ENCODE measurements at regions not wholly inside any gene's neighbourhood (a gene's known extent, or its start where the extent isn't known, plus 50 kb on each side); places are given as distances from the start of the nearest gene placed in this dataset.
A peak's percentile ranks its signal among the peaks of the same experiment; 100 is the strongest.
"Not testable (repeated sequence)": the region's sequence is repeated elsewhere in the genome, so short reads cannot be mapped to it uniquely, and the experiment has no call there.

DNA sequence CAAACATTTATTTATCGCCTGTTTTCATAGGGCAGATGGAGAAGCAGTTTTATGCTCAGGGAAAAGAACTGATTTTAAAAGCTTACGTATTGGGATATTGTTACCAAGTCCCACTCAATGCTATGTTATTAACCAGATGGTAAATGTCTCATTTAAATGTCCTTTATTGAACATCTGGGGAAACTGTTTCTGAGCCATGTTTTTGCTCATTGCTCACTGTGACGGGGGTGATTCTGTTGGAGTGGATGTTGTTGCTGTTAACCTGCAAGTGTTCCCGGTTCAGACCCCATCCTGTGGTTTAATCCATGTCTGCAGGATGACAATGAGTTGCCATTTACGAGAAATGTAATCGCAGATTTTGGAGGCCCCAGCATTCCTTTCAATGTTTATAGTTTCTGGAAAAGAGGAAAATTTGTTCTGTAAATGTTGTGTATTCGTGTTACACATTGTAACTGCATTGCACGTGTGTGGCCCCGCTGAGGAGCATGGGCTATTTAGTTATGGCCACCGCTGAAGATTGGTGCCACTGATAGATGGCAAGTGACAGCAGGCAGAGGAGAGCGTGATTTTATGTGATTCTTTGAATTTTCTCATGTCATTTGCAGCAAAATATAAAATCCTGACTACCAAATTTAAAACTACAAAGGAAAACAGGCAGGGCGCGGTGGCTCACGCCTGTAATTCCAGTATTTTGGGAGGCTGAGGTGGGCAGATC is 174.8 kb upstream of the COPS8 start:
- DNase-seq = no peak

DNA sequence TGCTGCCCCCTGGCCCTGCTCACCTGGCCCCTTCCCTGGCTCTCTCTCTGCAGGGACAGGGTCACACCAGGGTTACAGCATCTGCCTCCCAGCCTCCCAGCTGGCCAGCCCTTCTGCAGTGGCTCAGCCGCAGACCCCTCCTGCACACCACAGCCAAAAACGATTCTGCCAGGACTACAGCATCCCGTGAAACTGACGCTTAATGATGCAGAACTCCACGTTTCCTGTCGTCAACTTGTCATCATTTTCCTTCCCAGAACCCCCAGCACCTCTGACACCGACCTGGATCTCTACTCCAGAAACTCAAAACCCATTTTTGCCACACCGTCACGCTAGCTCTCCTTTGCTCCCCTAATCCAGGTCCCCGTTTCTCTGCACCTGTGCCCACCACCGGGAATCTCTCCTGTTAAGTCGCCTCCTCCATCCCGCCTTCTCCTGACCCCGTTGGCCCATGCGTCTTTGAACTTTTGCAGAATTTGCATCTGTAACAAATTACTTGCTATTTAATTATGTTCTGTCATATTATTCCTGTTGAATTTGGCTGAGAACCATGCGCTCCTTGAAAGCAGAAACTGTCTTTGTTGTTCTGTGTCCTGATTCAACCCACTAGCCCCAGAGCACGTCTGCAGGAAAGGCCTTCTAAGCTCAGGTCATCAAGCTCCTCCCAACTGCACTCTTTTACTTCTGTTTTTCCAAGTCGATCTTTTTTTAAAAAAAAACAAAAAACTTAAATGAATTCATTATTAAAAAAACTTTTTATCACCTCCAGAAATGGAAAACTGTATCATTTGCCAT is 173.2 kb upstream of the COPS8 start:
- no peak for DNase-seq

DNA sequence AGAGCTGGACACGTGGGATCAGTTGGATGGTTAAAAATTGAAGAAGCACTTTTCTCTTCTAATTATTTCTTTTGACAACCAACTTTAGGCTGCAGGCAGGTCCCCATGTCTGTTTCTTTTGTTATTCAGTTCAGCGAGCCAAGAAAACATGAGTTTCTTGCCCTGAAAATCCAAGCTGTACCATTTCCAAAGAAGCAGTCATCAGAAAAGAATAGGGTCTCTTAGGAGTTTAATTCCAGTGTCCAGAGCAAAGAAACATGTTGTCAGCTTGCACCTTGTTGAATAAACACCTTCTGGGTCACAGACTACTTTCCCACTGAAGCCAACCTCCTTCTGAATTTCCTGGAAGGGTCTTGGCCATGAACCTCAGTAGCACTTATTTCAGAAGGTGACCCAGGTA is 170.5 kb upstream of the COPS8 start:
- no peak for DNase-seq

DNA sequence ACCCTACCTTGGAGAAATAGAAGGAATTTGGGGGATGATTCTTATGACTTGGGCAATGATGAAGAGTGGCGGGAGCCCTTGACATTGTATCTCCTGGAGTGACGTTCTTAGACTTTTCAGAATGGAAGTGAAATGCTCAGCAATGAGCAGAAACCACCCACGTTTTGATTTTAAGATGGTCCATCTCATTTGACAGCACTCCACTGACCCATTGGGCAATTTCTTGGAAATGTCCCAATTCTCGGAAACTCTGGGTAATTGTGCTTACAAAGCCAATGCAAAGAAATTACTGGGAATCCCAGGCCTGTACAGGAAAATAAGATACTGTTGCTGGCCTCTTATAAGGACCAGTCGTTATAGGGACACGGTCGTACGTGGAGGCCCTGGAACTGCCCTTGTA is 170.0 kb upstream of the COPS8 start:
- DNase-seq = no peak

DNA sequence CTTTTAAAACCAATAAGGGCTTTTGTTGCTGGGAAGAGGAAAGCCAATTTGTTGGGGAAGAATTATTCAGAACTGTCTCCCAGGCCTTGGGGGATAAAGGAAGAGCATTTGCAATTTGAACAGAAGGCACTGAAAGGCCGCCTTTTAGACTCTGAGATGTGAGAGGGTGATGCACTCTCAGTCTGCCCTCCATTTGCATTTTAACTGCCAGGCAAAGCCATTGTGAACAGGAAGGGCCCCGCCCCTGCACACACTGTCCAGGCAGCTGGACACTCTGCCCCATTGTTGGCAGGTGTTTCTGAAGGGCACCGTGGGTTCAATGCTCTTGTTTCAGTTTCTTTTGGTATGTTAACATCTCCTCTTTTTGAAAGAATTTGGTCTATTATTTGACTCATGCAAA is 169.5 kb upstream of the COPS8 start:
- no peak for DNase-seq

GRCh38 chr2:236916651-236917050 is 169.0 kb upstream of the COPS8 start:
- DNase-seq = no peak

DNA sequence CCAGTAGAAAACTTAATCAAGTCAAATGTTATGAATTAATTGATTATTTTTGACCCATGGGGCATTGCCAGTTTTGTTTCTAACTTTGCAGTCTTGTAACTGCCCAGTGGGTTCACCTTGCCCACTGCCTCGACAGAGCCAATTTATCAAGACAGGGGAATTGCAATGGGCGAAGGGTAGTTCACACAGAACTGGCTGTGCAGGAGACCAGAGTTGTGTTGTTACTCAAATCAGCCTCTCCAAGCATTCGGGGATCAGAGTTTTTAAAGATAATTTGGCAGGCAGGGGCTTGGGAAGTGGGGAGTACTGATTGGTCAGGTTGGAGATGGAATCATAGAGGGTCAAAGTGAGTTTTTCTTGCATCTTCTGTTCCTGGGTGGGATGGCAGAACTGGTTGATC is 168.5 kb upstream of the COPS8 start:
- DNase-seq = no peak

- no peak for DNase-seq
Measured at GRCh38 chr2:236918545-236918944, 167.1 kb upstream of the COPS8 start.

DNA sequence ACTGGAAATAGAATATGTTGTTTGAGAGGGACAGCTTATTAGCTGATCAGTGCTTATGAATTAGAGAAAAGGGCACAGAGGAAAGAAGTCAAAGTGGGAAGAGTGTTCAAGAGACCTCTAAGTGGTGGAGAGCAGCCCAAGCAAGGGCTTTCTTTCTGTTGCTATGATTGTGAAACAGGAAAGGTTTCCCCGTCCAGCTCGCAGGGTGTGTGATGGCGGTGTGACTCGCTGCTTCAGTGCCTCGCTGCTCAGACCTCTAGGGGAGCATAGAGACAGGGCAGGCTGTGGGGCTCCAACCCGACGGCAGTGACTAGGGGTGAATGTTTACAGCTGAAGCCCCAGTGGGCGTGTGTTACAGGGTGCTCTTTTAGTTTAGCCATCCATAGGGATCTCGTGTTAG is 166.5 kb upstream of the COPS8 start:
- DNase-seq = no peak

DNA sequence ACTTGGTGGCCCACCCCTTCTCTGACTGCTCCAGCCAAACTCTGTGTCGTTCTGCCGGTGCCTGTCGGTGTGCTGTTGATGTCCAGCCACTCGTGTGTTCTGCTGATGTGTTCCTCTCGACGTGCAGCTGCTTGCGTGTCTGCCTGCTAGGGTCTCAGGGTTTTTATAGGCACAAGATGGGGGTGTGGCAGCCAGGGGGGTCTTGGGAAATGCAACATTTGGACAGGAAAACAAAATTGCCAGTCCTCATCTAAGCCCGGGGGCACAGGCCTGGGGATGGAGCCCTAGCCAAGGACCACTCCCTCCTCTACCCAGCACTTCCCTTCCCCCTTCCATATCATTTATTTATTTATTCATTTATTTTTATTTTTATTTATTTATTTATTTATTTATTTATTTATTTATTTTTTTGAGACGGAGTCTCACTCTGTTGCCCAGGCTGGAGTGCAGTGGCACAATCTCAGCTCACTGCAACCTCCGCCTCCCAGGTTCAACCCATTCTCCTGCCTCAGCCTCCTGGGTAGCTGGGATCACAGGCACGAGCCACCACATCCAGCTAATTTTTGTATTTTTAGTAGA is 165.8 kb upstream of the COPS8 start:
- not testable (repeated sequence) for DNase-seq

GRCh38 chr2:236922061-236922460 is 163.6 kb upstream of the COPS8 start:
- DNase-seq = no peak

DNA sequence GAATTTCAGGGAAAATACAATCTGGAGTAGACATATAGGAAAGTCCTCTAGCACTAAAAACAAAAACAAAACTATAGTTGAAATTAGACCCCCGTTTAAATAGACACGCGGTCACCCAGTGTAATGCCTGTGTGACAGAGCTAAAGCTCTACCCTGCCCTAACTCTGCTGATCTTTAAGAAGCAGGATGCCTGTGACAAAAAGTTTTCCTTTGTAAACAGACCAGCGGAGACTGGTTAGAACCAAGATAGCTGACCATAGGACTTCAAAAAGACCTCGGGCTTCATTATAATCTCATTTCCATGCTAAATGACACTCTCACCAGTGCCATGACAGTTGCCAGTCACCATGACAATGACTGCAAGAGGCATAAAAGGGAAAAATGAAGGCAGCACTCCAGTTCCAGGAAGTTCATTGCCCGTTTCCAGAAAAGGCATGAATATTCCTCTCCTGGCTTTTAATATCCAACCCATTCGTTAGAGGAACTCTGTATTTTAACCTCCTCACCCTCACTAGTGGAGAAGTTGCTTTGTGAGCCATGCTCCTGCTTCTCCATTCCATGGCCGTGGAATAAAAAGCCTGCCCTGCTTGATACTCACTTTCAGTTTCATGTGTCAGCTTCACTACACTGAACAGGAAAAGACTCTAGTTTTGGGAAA is 157.2 kb upstream of the COPS8 start:
- DNase-seq = peak; percentile 48

DNA sequence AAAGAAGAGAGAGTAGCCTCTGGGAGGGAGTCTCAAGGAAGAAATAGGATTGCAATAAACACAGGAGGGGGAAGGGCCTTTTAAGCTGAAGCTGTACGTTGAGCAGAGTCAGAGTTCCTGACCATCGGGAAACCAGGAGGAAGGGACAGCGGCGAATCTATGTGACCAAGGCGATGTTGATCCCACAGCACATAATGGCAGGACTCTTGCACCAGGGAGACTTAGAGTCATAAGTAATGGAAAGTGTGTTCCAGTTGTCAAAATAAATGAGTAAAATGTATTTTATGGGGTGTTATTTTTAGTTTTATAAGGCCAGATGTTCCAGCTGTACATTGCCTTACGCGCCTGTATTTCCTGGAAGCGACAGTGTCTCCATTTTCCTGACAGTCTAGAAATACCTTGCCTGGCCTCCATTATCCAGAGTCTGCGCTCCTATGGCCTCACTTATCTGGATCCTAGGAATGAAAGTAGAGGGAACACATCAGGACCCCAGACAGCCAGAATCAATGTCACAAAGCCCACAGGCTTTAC is 152.8 kb upstream of the COPS8 start:
- DNase-seq = no peak

- DNase-seq = no peak
Measured at GRCh38 chr2:236934166-236934565, 151.5 kb upstream of the COPS8 start.

DNA sequence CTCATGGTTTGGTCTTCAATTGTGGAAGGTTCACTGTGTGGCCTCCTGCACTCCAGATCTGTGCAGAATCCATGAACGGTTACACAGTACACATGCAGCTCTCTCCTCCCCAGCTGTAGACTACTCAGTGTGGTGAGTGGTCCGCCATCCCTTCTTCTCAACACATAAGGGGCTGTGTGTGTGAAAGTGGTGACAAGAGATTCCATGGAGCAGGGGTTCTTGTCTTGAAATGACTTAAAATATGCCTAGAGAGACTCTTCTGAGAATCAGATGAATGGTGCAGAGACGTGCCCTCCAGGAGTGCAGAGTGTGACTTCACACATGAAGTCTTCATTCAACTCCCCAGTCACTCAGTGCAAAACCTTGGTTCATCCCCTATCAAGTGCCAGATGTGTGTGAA is 151.0 kb upstream of the COPS8 start:
- no peak for DNase-seq

DNA sequence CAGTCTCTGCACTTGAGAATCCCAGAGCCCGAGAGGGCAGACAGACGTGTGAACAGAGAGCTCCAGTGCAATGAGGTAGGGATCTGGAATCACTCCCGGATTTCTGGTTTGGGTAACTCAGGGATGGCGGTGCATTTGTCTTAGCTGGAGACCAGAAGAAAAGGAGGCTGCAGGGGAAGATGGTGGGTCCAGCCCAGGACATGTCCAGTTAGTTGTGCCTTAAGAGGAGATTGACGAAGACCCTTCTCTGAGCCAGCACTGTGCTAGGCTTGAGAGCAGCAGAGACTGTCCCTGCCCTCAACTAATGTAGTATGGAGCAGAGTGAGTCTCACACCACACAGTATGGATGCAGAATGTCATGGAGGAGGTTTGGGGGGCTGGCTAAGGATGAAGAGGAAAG is 150.6 kb upstream of the COPS8 start:
- no peak for DNase-seq

DNA sequence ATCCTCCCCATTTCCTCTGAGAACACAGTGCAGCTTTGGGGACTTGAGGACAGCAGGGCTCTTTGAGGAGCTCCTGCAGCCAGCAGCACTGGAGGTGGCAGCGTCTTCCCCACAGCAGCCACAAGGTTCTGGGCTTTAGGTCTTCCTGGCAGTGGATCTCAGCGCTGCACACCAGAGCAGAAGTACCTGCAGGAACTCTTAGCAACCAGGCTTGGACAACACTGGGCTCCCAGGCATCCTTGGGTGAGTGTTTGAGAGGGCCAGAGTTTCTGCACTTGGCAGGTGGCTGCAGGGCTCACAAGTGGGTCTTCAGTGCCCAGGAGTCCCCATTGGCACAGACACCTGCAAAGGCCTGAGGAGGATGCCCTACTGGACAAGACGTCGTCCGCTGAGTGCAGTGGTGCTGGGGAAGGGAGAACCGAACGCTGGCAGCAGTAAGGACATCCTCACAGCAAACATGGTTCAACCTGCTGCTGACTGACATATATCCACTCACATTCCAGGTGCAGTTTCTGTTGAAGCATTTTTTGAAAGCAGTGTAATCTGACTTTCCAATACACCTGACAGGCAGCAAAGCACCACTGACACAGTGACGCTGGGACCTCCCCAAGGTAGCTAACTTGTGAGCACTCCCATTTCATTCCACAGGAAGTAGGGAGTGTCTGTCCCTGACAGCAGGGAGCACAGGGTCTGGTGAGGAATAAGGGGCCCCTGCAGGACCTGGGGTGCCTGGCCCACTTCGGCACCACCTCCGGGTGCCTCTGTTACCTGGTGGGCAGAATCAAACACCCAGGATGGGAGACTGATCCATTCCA is 149.9 kb upstream of the COPS8 start:
- no peak for DNase-seq

GRCh38 chr2:236936446-236936940 is 149.2 kb upstream of the COPS8 start:
- no peak for DNase-seq

GRCh38 chr2:236938126-236938525 is 147.6 kb upstream of the COPS8 start:
- DNase-seq = no peak

- DNase-seq = no peak
Measured at GRCh38 chr2:236939271-236939670, 146.4 kb upstream of the COPS8 start.

DNA sequence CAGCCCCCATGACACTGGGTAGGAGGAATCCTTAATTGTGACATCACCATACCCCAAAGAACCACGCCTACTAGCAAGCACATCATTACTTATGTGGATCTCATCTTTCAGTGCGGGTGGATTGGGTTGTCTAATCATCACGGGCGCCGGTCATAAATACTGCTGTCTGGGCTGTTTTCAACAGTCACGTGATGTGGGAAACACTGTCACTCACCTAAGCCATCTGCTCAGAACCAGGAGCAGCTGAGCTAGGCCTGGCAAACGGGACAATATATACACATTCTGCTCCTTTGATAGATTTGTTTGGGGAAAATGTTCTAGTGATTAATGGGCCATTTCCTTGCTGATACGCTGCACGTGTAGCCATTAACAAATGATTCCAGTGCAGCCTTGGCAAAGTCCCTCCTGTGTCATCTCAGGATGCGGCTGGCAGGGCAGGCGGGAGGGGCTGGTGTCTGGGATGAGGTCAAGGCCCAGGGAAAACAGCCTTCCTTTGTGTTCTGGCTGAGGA is 145.9 kb upstream of the COPS8 start:
- no peak for DNase-seq

DNA sequence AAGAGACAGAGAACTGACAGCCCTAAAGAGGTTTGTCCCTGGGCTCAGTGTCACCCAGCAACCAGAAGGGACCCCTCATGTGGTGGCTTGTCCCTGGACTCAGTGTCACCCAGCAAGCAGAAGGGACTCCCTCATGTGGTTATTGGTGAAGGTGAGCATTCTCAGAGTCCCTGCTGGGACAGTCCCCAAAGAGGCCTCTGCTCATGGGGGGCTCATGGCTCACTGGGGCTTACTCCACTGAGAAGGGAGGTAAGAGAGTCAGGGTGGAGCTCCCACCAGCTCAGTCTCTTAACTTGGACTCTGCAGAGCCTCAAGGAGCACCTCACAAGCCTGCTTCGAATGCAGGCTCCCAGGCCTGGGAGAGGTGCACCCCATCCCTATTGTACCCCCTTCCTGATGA is 145.2 kb upstream of the COPS8 start:
- DNase-seq = no peak
